ENCODE measurements at regions not wholly inside any gene's neighbourhood (a gene's known extent, or its start where the extent isn't known, plus 50 kb on each side); places are given as distances from the start of the nearest gene placed in this dataset.
"Not testable (repeated sequence)": the region's sequence is repeated elsewhere in the genome, so short reads cannot be mapped to it uniquely, and the experiment has no call there.

- no peak for TF ChIP-seq CTCF (IDR thresholded peaks at IDR 0.05; ENCODE audit: insufficient read depth, low read depth, low read length)
- no peak for DNase-seq (ENCODE audit: low read depth)
- no peak overlapping the region for H3K4me3 ChIP-seq (ENCODE audit: low read depth, low read length)
Measured at GRCh38 chr4:158098802-158099201, 74.0 kb downstream of the GASK1B start.

DNA sequence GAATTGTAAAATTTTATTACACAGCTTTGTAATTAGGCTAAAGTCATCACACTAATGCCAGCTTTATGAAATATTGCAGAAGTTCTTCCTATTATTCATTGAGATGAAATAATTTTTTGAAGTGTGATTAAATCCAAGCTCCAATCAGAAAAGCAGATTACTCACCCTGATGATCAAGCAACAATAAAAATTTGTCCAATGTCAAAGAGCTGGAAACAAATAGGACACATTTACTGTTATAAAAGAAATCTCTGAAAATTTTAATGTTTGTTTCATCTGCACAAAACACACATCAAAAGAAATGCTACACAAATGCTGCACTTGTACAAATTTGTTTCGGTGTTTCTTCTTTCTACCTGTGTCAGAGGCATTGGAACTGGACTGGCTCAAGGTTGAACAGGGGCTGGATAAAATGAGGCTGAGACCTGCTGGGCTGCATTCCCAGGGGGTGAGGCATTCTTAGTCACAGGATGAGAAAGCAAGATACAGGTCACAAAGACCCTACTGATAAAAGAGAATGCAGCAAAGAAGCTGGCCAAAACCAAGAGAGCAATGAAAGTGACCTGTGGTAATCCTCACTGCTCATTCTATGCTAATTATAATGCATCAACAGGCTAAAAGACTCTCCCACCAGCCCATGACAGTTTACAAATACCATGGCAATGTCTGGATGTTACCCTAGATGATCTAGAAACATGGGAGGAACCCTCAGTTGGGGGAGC is 78.3 kb downstream of the GASK1B start:
- no peak for TF ChIP-seq CTCF (IDR thresholded peaks at IDR 0.05; ENCODE audit: insufficient read depth, low read depth, low read length)
- no peak overlapping the region for H3K4me3 ChIP-seq (ENCODE audit: low read depth, low read length)
- DNase-seq (ENCODE audit: low read depth), result no peak

GRCh38 chr4:158090323-158090722 is 82.5 kb downstream of the GASK1B start:
- no peak for DNase-seq (ENCODE audit: low read depth)
- no peak overlapping the region for H3K4me3 ChIP-seq (ENCODE audit: low read depth, low read length)
- no peak for TF ChIP-seq CTCF (IDR thresholded peaks at IDR 0.05; ENCODE audit: insufficient read depth, low read depth, low read length)

- not testable (repeated sequence) for H3K4me3 ChIP-seq (ENCODE audit: low read depth, low read length); DNase-seq (ENCODE audit: low read depth)
Measured at GRCh38 chr4:158089897-158090296, 82.9 kb downstream of the GASK1B start.

DNA sequence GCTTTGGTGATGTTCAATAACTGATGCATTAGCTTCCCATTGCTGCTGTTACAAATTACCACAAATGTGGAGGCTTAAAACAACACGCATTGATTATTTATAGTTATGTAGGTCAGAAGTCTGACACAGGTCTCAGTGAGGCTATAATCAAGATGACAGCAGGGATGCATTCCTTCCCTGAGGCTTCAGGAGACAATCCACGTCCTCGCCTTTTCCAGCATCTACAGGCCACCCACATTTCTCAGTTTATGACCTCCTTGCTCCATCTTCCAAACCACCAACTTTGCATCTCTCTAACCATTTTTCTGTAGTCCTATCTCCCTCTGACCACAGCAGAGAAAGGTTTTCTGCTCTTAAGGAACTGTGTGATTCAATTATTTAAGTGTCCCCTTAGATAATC is 92.5 kb downstream of the GASK1B start:
- no peak overlapping the region for H3K4me3 ChIP-seq (ENCODE audit: low read depth, low read length)
- DNase-seq (ENCODE audit: low read depth), result peak; percentile 55
- TF ChIP-seq CTCF (IDR thresholded peaks at IDR 0.05; ENCODE audit: insufficient read depth, low read depth, low read length), result no peak

DNA sequence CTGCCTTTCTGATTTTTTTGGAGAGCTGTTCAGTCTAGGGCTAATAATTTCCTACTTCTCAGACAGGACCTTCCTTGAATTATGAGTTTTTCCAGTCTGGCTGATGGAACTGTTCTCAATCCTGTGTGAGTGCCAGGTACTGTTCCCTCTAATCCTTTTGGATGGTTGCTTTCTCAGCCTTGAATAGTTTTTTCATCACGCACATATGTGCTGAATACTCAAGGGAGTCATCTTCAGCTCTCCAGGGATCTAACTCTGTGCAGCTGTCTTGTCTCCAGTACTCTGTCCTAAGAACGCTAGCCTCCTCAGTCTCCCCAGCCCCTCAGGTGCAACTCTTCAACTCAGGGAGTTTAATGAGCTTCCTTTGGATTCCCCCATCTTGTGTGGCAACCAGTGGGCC is 93.2 kb downstream of the GASK1B start:
- peak; percentile 46 for DNase-seq (ENCODE audit: low read depth)
- TF ChIP-seq CTCF (IDR thresholded peaks at IDR 0.05; ENCODE audit: insufficient read depth, low read depth, low read length), result no peak

DNA sequence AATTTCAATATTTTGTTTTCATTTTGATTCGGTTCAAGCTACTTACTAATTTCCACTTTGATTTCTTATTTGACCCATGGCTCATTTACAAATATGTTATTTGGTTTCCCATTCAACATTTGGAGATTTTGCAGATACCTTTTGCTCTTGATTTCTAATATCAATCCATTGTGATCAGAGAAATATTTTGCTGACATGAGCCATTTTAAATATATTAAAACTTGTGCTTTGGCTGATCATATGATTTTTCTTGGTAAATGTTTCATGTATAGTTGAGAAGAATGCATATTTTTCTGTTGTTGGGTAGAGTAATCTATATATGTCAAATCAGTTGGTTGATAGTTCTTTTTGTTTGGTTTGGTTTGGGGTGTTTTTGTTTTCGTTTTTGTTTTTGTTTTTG is 95.0 kb downstream of the GASK1B start:
- TF ChIP-seq CTCF (IDR thresholded peaks at IDR 0.05; ENCODE audit: insufficient read depth, low read depth, low read length), result no peak
- no peak overlapping the region for H3K4me3 ChIP-seq (ENCODE audit: low read depth, low read length)
- no peak for DNase-seq (ENCODE audit: low read depth)

More for the DNA sequence above, 93.2 kb downstream of the GASK1B start:
- no peak overlapping the region for H3K4me3 ChIP-seq (ENCODE audit: low read depth, low read length)
